ENCODE measurements at regions not wholly inside any gene's neighbourhood (a gene's known extent, or its start where the extent isn't known, plus 50 kb on each side); places are given as distances from the start of the nearest gene placed in this dataset.
"Not testable (repeated sequence)": the region's sequence is repeated elsewhere in the genome, so short reads cannot be mapped to it uniquely, and the experiment has no call there.

DNA sequence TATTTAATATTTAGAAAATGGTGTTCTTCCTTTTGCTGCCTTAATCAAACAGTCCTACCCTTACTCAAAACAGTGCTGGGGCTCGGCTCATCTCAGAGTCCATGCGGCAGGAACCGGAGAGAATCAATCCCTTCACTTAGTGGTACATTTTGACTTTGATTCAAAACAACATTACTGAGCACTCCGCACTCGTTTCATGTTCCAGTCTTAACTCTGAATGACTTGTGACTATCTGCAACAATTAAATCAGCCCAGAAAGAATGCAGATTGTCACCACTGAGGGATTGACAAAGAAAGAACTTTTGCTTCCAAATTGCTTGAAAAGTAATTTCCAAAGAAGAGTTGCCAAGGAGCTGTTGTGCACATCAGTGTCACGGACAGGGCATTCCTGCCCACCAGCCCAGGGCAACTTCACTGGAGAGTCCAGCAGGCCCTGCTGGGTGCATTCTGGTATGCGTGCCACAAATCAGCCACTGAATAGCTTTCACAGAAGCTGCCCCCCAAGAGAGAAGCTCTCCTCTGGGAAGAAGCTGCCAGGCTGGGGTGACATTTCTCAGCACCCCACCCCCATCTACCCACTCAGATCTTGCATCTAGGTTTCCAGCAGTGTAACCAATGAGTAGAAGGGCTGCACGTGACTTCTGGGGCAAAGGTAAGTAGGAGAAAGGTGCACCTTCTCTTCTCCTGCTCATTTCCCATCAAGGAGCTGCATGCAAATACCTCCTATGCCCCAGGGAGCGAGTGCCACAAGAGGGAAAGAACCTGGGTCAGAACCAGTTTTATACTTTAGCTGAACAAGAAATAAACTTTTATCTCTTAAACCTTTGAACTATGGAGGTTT, 84.6 kb upstream of the ATP8B1 start:
- no peak for DNase-seq (ENCODE audit: low read depth in 4 of 4, low spot score in 2 of 4)

DNA sequence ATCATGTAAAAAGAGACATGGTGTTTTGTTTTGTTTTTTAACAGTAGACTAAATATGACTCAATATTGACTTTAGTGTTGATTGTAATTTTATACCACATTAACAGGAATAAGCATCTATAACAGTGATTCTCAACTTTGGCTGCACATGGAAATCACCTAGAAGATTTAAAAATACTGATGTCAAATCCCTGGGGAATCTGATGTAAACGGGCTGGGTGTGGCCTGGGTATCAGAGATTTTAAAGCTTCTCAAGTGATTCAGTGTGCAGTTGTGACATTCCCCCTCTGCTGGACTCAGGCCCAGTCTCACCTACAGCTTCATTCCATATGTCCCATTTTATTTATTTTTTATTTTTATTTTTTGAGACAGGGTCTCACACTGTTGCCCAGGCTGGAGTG, 82.8 kb upstream of the ATP8B1 start:
- no peak for DNase-seq (ENCODE audit: low read depth in 4 of 4, low spot score in 2 of 4)

DNA sequence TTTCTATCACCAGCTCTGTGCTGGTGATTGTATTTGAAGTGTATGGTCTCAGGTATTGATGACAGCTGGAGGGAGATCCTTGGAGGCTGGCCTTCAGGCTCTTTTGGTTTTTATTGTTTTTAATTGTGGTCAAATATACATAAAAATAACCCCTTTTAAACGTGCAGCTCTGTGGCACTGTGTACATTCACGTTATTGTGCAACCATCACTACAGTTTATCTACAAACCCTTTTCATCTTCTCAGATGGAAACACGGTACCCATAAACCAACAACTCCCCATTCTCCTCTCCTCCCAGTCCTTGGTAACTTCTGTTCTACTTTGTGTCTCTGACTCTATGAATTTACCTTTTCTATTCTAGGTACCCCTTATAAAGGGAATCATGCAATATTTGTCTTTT, 79.3 kb upstream of the ATP8B1 start:
- DNase-seq (ENCODE audit: low read depth in 4 of 4, low spot score in 2 of 4) = no peak

DNA sequence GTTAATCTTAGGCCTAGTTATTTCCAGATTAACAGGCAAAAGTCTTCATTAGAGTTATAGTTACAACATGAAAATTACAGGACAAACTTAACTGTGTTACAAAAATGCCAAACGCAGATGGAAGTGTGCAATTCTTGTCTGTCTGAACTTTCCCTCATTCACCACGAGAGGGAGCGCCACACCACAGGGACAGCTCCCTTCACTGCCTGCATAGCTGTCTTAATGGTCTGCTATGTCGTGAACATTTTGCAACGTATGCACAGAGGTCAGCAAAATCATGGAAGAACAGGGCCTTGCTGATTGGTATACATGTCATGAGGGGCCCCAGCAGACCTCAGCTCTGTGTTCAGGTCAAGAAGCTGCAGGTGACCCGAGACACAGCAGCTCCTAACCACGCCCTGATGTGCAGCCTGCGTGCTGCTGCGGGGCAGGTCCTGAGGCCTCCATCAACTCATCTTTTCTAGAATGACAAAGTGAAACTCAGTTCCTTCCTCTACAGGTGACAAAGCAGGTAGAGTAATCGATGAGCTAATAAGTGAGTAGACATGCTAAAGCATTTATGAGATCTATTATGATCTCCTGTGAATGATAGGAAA, 78.8 kb upstream of the ATP8B1 start:
- DNase-seq (ENCODE audit: low read depth in 4 of 4, low spot score in 2 of 4) = peak; percentile 29 to 80 (median 47)

DNA sequence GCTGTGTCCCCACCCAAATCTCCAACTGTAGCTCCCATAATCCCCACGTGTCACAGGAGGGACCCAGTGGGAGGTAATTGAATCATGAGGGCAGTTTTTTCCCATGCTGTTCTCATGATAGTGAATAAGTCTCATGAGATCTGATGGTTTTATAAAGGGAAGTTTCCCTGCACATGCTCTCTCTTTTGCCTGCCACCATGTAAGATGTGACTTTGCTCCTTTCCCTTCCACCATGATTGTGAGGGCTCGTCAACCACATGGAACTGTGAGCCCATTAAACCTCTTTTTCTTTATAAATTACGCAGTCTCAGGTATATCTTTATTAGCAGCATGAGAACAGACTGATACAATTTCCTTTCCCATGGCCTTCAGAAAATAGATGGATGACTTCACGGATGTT, 76.8 kb upstream of the ATP8B1 start:
- not testable (repeated sequence) for DNase-seq (ENCODE audit: low read depth in 4 of 4, low spot score in 2 of 4)

DNA sequence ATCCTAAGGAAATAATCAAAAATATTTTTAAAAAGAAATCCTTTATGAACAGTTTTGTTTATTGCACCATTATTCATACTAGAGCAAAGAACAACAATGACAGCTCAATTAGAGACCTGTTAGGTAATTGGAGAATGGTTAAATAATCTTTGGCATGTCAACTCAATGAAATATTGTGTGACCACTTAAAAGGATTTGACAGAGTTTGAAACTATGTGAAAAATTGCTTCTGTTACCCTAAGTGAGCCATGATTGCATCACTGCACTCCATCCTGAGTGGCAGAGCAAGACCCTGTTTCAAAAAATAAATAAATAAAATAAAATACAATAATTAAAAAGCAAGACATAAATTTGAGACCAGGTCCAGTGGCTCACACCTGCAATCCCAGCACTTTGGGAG, 66.1 kb upstream of the ATP8B1 start:
- DNase-seq (ENCODE audit: low read depth in 4 of 4, low spot score in 2 of 4) = no peak

DNA sequence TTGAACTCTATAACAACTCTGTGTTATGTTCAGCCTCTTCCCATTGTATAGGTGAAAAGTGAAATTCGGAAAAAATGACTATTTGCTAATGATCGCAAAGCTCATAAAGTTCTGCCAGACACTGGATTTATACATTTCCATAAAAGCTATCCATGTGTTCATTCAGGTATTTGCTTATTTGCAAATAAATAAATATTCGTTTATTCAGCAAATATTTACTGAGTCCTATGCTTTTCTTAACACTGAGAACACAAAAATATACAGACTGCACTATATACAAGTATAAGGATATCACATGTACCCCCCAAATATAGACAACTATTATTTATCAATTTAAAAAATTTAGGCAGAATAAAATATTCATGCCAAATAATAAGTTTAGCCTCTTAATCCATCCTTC, 63.2 kb upstream of the ATP8B1 start:
- DNase-seq (ENCODE audit: low read depth in 4 of 4, low spot score in 2 of 4) = no peak

DNA sequence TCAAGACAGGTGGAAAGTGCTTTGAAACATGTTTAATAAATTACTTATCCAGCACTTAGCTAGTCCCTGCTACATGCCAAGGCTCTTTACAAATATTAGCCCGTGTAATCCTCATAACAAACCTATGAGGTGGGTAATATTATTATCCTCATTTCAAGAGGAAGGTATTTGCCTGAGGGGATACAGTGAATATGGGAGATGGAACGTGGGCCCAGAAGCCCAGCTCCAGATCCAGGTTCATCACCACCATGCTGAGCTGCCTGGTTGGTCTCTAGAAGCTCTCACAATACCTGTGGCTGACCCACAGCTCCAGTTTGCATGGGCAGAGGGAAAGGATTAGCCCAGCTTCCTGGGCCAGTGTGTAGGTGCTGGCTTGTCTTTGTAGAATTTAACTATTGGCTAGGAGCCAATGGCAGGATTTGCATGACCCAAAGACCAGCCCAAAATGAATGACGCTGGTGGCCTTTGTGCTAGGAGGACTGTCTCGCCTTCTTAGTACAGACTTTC, 61.6 kb upstream of the ATP8B1 start:
- DNase-seq (ENCODE audit: low read depth in 4 of 4, low spot score in 2 of 4) = no peak

DNA sequence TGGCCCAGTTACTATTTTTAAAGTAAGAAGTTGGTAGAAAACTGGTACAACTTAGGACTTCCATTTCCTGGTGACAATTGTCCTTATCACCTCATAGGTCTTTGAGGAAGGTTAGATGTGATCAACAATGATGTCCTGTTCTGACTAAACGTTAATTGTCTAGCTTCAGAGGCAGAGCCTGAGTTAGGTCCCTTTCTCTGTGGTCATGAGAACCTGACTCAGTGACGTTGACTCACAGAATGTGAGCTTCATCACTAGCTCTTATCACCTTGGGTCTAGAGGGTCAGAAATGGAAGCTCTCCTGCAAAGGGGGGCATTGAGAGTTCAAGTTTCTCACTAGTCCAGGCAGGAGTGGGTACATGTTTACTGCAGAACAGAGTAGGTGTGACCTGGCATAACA, 60.6 kb upstream of the ATP8B1 start:
- DNase-seq (ENCODE audit: low read depth in 4 of 4, low spot score in 2 of 4) = no peak

DNA sequence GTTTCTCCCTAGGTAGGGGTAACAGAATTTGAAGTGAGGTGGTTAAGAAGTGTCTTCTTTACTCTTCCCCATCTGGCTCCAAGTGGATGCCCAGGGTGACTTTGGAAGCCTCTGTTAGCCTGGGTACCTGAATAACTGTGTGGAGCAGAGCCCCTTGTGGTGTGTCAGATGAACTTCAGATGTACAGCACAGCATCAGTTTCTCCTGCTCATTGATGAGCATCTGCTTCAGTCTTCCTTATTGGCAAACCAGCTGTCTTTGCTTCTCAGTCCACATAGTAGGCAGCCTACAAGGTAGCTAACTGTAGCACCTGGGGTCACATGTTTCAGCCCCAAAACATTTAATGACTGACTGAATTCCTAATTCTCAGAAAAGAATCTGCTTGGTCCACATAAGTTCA, 56.2 kb upstream of the ATP8B1 start:
- no peak for DNase-seq (ENCODE audit: low read depth in 4 of 4, low spot score in 2 of 4)

DNA sequence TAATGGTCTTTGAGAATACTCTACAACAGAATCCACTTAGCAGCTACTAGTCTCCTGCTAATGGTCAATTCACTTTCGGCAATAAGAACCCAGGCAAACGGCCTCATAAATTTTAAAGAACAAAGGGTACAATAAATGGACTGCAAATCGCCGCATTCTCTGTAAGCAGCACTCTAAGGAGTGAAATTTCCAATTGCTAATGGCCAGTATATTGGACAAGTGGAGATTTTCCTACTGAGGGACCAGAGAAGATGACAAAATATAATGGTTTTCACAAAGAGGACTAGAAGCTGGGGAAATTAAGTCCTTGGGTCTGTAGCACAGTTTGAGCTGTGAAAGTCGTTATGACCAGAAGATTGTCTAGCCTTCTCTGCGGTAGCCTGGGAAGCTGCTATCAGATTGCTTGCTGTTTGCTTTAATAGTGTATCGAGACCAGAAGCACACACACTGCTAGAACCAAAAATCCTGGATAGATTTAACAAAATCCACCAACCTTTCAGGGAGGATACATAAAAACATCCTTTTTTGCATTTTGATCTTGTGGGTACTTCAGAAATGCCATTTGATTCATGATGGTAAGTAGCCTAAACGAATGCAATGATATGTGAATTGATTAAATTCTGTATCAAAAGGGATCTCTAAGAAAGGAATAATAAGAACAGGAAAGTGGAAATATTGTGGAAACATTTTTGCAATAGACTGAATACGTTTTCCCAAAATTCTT, 53.6 kb upstream of the ATP8B1 start:
- DNase-seq (ENCODE audit: low read depth in 4 of 4, low spot score in 2 of 4) = no peak

DNA sequence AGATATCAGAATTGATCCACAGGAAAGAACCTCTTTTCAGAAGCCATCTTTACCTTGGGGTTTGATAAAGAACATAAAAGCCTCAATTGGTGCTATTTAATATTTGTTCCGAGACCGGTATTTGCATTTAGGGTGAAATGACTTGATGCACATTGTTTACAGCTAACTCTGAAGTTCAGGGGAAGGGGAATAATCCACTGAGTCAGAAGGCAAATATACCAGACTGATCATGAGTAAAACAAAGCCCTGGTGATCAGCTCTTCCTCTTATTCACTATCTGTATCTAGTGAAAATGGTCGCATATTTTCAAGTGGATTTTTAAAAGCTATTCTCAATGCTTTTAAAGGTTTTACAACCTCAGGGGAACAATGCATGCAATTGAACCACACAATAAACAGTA, 53.0 kb upstream of the ATP8B1 start:
- no peak for DNase-seq (ENCODE audit: low read depth in 4 of 4, low spot score in 2 of 4)

DNA sequence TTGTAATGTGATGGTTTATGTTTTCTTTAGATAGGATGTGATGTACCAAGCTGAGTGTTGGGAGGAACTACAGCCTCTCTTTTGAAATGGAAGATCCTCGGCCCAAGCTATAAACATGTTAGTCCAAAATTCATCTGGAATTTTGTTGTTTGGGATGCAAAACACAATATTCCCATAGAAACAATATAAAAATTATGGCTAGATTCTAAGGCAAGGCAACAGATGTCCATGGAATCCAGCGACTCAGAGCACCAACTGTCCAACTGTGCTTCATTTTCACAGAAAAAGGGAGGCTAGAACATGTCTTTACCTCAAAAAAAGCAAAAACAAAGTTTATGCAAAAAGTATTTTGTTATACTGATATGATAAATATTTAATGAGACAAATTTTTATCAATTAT, 52.4 kb upstream of the ATP8B1 start:
- DNase-seq (ENCODE audit: low read depth in 4 of 4, low spot score in 2 of 4) = no peak

DNA sequence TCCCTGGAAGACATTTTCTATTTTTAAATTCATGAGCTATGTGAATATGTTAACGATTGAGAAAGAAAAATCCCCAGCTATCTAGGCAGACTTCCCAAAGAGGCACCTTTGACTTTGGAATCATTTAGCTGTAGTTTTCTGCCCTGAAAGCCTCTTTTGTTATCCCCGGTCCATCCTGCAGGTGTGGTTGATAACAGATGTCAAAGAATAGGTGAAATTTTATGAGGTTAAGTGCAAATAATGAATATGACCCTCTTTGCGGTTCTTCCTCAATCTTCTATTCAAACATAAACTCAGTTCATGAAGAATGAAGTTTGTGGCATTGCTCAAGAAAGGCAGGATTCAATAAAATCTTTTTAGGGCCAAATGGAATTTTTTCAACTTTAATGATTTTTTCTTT, 51.6 kb upstream of the ATP8B1 start:
- DNase-seq (ENCODE audit: low read depth in 4 of 4, low spot score in 2 of 4) = no peak

DNA sequence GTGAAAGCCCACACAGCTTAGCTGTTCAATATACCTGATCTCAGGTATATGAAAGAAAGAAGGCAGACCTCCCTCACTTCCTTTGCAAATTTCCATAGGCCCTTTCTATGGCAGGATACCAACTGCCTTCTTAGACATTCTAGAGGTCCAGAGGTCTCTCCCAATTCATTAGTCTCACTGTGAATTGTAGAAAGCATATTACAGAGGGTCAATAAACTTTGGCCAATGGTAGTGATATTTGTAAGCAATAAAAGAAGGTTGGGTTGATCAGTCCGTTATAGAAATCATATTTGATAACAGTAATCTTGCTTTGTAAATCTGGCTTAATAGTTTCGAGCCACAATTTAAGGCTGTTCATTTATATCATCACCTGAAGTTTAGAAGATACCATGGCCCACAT, 50.7 kb upstream of the ATP8B1 start:
- no peak for DNase-seq (ENCODE audit: low read depth in 4 of 4, low spot score in 2 of 4)

DNA sequence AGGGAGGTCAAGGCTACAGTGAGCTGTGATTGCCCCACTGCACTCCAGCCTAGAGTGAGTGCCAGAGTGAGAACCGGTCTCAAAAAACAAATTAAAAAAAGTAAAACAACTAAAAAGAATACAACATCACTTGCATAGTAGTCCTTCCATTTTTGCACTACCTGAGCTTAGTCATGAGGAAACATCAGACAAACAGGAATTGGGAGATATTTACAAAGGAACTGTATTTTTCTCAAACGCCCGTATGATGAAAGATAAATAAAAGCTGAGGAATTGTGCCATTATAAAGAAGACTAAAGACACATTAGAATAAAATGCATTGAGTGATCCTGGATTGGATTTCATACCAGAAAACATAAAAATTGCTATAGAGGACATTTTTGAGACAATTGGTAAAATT, 50.0 kb upstream of the ATP8B1 start:
- no peak for DNase-seq (ENCODE audit: low read depth in 4 of 4, low spot score in 2 of 4)
